ENCODE measurements at regions not wholly inside any gene's neighbourhood (a gene's known extent, or its start where the extent isn't known, plus 50 kb on each side); places are given as distances from the start of the nearest gene placed in this dataset.

- no peak for TF ChIP-seq CTCF (IDR thresholded peaks at IDR 0.05)
Measured at GRCh38 chr11:90919332-90919731, 696.5 kb upstream of the CHORDC1 start.

- no peak for TF ChIP-seq CTCF (IDR thresholded peaks at IDR 0.05)
Measured at GRCh38 chr11:90916706-90917105, 693.9 kb upstream of the CHORDC1 start.

- TF ChIP-seq CTCF (IDR thresholded peaks at IDR 0.05): no peak
Measured at GRCh38 chr11:90913131-90913668, 690.4 kb upstream of the CHORDC1 start.

GRCh38 chr11:90912631-90913030 is 689.8 kb upstream of the CHORDC1 start:
- no peak for TF ChIP-seq CTCF (IDR thresholded peaks at IDR 0.05)

GRCh38 chr11:90911192-90911591 is 688.3 kb upstream of the CHORDC1 start:
- no peak for TF ChIP-seq CTCF (IDR thresholded peaks at IDR 0.05)

GRCh38 chr11:90908074-90908473 is 685.2 kb upstream of the CHORDC1 start:
- peak; percentile 43; the same call in 1 of the 2 replicates for TF ChIP-seq CTCF (IDR thresholded peaks at IDR 0.05)

- TF ChIP-seq CTCF (IDR thresholded peaks at IDR 0.05): no peak
Measured at GRCh38 chr11:90895850-90896249, 673.0 kb upstream of the CHORDC1 start.

GRCh38 chr11:90890347-90890746 is 667.5 kb upstream of the CHORDC1 start:
- no peak for TF ChIP-seq CTCF (IDR thresholded peaks at IDR 0.05)

Data from LNCAP (cell line).